NB4 (cell line): ENCODE measurements at regions not wholly inside any gene's neighbourhood (a gene's known extent, or its start where the extent isn't known, plus 50 kb on each side); places are given as distances from the start of the nearest gene placed in this dataset.

Experiments
- DNase-seq: peaks from one replicate; pipeline ENCODE4 v3.0.0; 2010; ENCODE audit warnings: low read depth
- H3K4me3 ChIP-seq: one replicate; pipeline ENCODE4 v1.5.1; 2011; ENCODE audit warnings: mild to moderate bottlenecking, low read depth, low read length, moderate library complexity
- CTCF ChIP-seq: IDR thresholded peaks from one replicate; pipeline ENCODE4 v1.5.1; 2012; ENCODE audit warnings: low read depth, low read length
- MAX ChIP-seq: IDR thresholded peaks from 2 replicates; pipeline ENCODE4 v1.6.1; 2011; ENCODE audit warnings: low read depth, low read length
- MYC ChIP-seq: IDR thresholded peaks from 2 replicates; pipeline ENCODE4 v1.6.1; 2011; ENCODE audit warnings: low read depth, low read length
- POLR2A ChIP-seq: IDR thresholded peaks from 2 replicates; pipeline ENCODE4 v1.6.1; 2011; ENCODE audit warnings: mild to moderate bottlenecking; ENCODE audit not compliant: insufficient read length; ENCODE audit errors: extremely low read depth

GRCh38 chr16:85319984-85320440, 207.7 kb upstream of the CIBAR2 start:
- no peak overlapping the region for H3K4me3 ChIP-seq
- no peak for DNase-seq
- TF ChIP-seq POLR2A (no peak), MAX (no peak), CTCF (no peak), MYC (no peak)

- H3K4me3 ChIP-seq, result no peak overlapping the region
- DNase-seq, result no peak
- TF ChIP-seq MYC, result no peak
- TF ChIP-seq MAX, result no peak
- TF ChIP-seq CTCF, result no peak
- no peak for TF ChIP-seq POLR2A
These were observed 208.6 kb upstream of the CIBAR2 start for GRCh38 chr16:85320677-85321385.

- TF ChIP-seq MYC (no peak), POLR2A (no peak), CTCF (no peak), MAX (no peak)
- DNase-seq, result no peak
- H3K4me3 ChIP-seq, result no peak overlapping the region
These were observed 209.4 kb upstream of the CIBAR2 start for GRCh38 chr16:85321509-85322271.

- DNase-seq, result no peak
- no peak overlapping the region for H3K4me3 ChIP-seq
- TF ChIP-seq POLR2A (no peak), CTCF (no peak), MYC (no peak), MAX (no peak)
These were observed 211.1 kb upstream of the CIBAR2 start for GRCh38 chr16:85323230-85323960.

GRCh38 chr16:85323961-85324253, 211.6 kb upstream of the CIBAR2 start:
- TF ChIP-seq MYC (no peak), CTCF (no peak), MAX (no peak), POLR2A (no peak)
- no peak for DNase-seq
- H3K4me3 ChIP-seq, result no peak overlapping the region
